ENCODE measurements at regions not wholly inside any gene's neighbourhood (a gene's known extent, or its start where the extent isn't known, plus 50 kb on each side); places are given as distances from the start of the nearest gene placed in this dataset.
"Not testable (repeated sequence)": the region's sequence is repeated elsewhere in the genome, so short reads cannot be mapped to it uniquely, and the experiment has no call there.

- no peaks in the 10 kb centered on the region for H3K27me3 ChIP-seq
These were observed 71.1 kb upstream of the WNT7B start for GRCh38 chr22:46047841-46048595.

GRCh38 chr22:46048661-46049060 lies 71.7 kb upstream of the WNT7B start:
- not testable (repeated sequence) for DNase-seq; H3K4me3 ChIP-seq (ENCODE audit: low read depth, low read length); H3K9me3 ChIP-seq; H3K36me3 ChIP-seq; H3K27me3 ChIP-seq
- H3K4me1 ChIP-seq = peaks cover 17% of the 10 kb centered on the region

More at GRCh38 chr22:46047841-46048595, 71.1 kb upstream of the WNT7B start:
- H3K9me3 ChIP-seq = no peaks in the 10 kb centered on the region
- H3K36me3 ChIP-seq = no peaks in the 10 kb centered on the region
- TF ChIP-seq, protein P1, sequence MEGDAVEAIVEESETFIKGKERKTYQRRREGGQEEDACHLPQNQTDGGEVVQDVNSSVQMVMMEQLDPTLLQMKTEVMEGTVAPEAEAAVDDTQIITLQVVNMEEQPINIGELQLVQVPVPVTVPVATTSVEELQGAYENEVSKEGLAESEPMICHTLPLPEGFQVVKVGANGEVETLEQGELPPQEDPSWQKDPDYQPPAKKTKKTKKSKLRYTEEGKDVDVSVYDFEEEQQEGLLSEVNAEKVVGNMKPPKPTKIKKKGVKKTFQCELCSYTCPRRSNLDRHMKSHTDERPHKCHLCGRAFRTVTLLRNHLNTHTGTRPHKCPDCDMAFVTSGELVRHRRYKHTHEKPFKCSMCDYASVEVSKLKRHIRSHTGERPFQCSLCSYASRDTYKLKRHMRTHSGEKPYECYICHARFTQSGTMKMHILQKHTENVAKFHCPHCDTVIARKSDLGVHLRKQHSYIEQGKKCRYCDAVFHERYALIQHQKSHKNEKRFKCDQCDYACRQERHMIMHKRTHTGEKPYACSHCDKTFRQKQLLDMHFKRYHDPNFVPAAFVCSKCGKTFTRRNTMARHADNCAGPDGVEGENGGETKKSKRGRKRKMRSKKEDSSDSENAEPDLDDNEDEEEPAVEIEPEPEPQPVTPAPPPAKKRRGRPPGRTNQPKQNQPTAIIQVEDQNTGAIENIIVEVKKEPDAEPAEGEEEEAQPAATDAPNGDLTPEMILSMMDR (IDR thresholded peaks at IDR 0.05; ENCODE audit: low read depth, low read length) = no peak
- peak; percentile 3 for DNase-seq
- H3K4me3 ChIP-seq (ENCODE audit: low read depth, low read length) = no peak overlapping the region
- H3K4me1 ChIP-seq = peaks cover 18% of the 10 kb centered on the region

DNA sequence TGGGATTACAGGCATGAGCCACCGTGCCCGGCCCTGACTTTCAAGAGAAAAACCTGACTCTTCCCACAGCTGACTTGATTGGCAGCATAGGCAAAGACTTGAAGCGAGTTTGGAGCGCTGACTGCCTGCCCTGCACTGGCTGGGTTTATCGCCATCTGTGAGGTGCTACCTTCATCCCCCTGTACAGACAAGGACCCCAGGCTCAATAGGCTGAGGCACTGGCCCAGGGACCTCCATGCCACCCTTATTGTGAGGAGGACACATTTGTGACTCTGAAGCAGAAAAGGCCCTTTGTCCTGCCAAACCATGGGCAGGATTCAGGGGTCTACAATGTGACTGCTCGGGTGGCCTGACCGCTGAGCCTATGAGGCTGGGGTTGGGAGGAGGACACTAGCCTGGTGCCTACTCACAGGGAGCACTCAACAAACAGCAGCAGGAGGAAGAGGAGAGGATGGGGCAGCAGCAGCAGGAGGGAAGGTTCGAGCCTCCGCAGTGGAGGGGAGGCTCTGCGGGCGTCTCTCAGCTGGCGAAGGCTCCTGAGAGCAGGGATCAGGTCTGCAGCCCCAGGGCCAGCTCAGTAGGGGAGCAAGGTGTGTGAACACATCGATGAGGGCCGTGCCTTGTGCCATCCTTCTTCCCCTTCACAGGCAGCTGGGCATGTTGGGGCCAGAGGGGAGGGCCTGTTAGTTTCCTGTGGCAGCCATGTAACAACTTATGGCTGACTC lies 72.9 kb upstream of the WNT7B start:
- Histone ChIP-seq H3K27me3 (no peaks in the 10 kb centered on the region), H3K36me3 (no peaks in the 10 kb centered on the region), H3K9me3 (no peaks in the 10 kb centered on the region), H3K4me1 (peaks cover 9% of the 10 kb centered on the region), H3K4me3 (ENCODE audit: low read depth, low read length) (no peak overlapping the region)
- DNase-seq = peak; percentile 8
- TF ChIP-seq, protein P1 (IDR thresholded peaks at IDR 0.05; ENCODE audit: low read depth, low read length) = no peak

- TF ChIP-seq, protein P1 (IDR thresholded peaks at IDR 0.05; ENCODE audit: low read depth, low read length) = no peak
- peak; percentile 2 for DNase-seq
- Histone ChIP-seq H3K9me3 (no peaks in the 10 kb centered on the region), H3K27me3 (no peaks in the 10 kb centered on the region), H3K36me3 (no peaks in the 10 kb centered on the region), H3K4me3 (ENCODE audit: low read depth, low read length) (no peak overlapping the region), H3K4me1 (peaks cover 9% of the 10 kb centered on the region)
These were observed 73.5 kb upstream of the WNT7B start for GRCh38 chr22:46050451-46050845.

DNA sequence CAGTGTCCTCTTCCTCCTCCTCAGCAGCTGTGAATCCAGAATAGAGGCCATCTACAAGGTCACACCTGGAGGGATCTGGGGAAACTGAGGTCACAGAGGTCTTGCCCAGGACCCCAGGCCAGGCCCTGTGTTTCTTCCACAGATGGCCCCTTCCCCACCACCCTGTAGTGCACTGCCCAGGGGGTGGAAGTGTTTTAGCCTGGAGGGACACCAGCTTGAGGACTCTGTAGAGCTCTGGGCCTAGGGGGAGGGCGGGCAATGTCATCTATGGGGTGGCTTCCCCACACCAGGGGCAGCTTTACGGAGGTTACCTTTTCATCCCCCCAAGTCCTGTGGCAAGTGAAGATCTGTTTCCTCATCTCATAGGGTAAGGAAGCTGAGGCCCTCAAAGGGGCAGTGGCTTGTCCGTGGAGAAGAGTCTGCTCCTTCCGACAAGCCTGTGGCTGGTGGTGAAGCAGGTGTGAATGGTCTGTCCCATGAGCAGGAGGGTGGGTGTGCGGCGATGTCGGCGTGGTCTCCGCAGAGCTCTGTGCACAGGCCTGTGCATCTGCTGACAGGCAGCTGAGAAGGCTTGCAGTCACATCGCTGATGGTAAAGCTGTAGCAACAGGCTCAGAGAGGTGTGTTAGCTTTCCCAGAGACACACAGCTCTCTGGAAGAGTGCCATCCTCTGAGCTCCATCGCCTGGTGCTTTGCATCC lies 74.1 kb upstream of the WNT7B start:
- no peak overlapping the region for H3K4me3 ChIP-seq (ENCODE audit: low read depth, low read length)
- H3K4me1 ChIP-seq = peaks cover 9% of the 10 kb centered on the region
- no peaks in the 10 kb centered on the region for H3K9me3 ChIP-seq
- peak; percentile 4 for DNase-seq
- H3K27me3 ChIP-seq = no peaks in the 10 kb centered on the region
- no peaks in the 10 kb centered on the region for H3K36me3 ChIP-seq
- TF ChIP-seq, protein P1 (IDR thresholded peaks at IDR 0.05; ENCODE audit: low read depth, low read length) = no peak

GRCh38 chr22:46051646-46052045 lies 74.7 kb upstream of the WNT7B start:
- no peaks in the 10 kb centered on the region for H3K36me3 ChIP-seq
- H3K4me1 ChIP-seq = peaks cover 9% of the 10 kb centered on the region
- DNase-seq = peak; percentile 4
- no peaks in the 10 kb centered on the region for H3K9me3 ChIP-seq
- TF ChIP-seq, protein P1 (IDR thresholded peaks at IDR 0.05; ENCODE audit: low read depth, low read length) = no peak
- H3K27me3 ChIP-seq = no peaks in the 10 kb centered on the region
- no peak overlapping the region for H3K4me3 ChIP-seq (ENCODE audit: low read depth, low read length)

Data from BE2C (cell line).